ENCODE measurements at regions not wholly inside any gene's neighbourhood (a gene's known extent, or its start where the extent isn't known, plus 50 kb on each side); places are given as distances from the start of the nearest gene placed in this dataset.

DNA sequence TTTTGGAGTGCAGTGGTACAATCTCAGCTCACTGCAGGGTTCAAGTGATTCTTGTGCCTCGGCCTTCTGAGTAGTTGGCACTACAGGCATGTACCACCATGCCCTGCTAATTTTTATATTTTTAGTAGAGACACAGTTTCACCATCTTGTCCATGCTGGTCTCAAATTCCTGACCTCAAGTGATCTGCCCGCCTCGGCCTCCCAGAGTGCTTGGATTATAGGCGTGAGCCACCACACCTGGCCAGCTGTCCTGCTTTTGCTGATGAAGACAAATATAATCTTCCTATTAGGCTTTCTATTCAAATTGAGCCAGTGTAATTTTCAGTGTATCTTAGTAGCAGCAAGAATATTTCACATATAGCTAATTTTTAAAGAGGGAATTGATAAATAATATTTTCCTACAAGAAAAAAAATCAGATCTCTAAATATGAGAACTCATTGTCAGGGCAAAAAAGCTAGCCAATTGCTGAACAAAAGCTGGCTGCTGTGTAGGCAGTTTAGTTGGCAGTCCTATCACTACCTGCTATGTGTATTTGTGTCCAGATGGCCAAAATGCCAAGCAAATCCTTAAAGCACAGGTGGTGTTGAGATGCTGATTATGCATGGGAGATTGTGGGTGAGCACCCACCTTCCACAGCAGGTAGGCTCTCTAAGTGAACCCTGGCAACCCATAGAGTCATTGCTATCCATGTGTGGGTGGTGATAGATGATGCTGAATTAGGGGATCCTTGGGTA is 60.8 kb upstream of the STAM2 start:
- Histone ChIP-seq H3K4me2 (ENCODE audit: control insufficient read depth, insufficient read depth) (no peak overlapping the region), H3K27me3 (replicated peaks in 1 of 2; ENCODE audit: control insufficient read depth in 2 of 2, insufficient read depth in 2 of 2, low read length in 1 of 2) (no peaks in the 10 kb centered on the region), H3K79me2 (ENCODE audit: control insufficient read depth, insufficient read depth, low read length) (no peaks in the 10 kb centered on the region), H3K4me3 (no peak overlapping the region), H3K9ac (ENCODE audit: control insufficient read depth, insufficient read depth, low read length) (no peak overlapping the region), H3K4me1 (ENCODE audit: control insufficient read depth, insufficient read depth, low read length) (no peaks in the 10 kb centered on the region), H3K27ac (ENCODE audit: control insufficient read depth, insufficient read depth) (no peak overlapping the region), H3K9me3 (replicated peaks; ENCODE audit: control insufficient read depth, insufficient read depth, low read length) (no peaks in the 10 kb centered on the region; the same call in 2 of the 3 replicates), H4K20me1 (ENCODE audit: control insufficient read depth, insufficient read depth) (no peaks in the 10 kb centered on the region), H2AFZ (ENCODE audit: control insufficient read depth, low read depth, low read length) (no peak overlapping the region), H3K36me3 (ENCODE audit: control insufficient read depth in 2 of 2, insufficient read depth in 2 of 2, low read length in 1 of 2) (no peaks in the 10 kb centered on the region)
- ATAC-seq (no peak), FAIRE-seq (no peak), DNase-seq (ENCODE audit: low read depth, low spot score) (no peak)
- intact Hi-C loops (cut with micrococcal nuclease; ENCODE audit: unreplicated experiment): no loop called here
- in situ Hi-C loops (cut with MboI): no loop called here
- ChIA-PET CTCF (interaction anchor here (0.5 kb wide), 1 partner anchor 404 kb away, joined by 4 read pairs; no protein-coding TSS in a partner anchor), POLR2A (no interaction called here), SMC1A (ENCODE audit: uncharacterized antibody, unreplicated experiment) (no interaction called here), RAD21 (ENCODE audit: unreplicated experiment) (no interaction called here)
- no TSS peak for BruUV-seq (replicated peaks)
- 67% methylated on average over 4 of the region's 4 CpGs for WGBS (ENCODE audit: insufficient coverage, insufficient replicate concordance, low lambda C conversion rate, missing lambda C conversion rate)
- TF ChIP-seq NRF1 (conservative IDR thresholded peaks at IDR 0.05; ENCODE audit: low read depth, low read length) (no peak), TBL1XR1 (IDR thresholded peaks at IDR 0.05; ENCODE audit: low read depth, low read length) (no peak), BACH1 (IDR thresholded peaks at IDR 0.05; ENCODE audit: borderline replicate concordance) (no peak), SMARCA5 (IDR thresholded peaks at IDR 0.05) (no peak), MTA3 (IDR thresholded peaks at IDR 0.05; ENCODE audit: borderline replicate concordance, low read length) (no peak), MEF2B (IDR thresholded peaks at IDR 0.05; ENCODE audit: partially characterized antibody, poor library complexity, severe bottlenecking) (no peak), RUNX3 (IDR thresholded peaks at IDR 0.05; ENCODE audit: low read length) (no peak), BHLHE40 (IDR thresholded peaks at IDR 0.05; ENCODE audit: borderline replicate concordance in 1 of 2, low read depth in 2 of 2, low read length in 1 of 2) (no peak), GATAD2B (conservative IDR thresholded peaks at IDR 0.05; ENCODE audit: low read depth) (no peak)
- TF ChIP-seq, protein P1, sequence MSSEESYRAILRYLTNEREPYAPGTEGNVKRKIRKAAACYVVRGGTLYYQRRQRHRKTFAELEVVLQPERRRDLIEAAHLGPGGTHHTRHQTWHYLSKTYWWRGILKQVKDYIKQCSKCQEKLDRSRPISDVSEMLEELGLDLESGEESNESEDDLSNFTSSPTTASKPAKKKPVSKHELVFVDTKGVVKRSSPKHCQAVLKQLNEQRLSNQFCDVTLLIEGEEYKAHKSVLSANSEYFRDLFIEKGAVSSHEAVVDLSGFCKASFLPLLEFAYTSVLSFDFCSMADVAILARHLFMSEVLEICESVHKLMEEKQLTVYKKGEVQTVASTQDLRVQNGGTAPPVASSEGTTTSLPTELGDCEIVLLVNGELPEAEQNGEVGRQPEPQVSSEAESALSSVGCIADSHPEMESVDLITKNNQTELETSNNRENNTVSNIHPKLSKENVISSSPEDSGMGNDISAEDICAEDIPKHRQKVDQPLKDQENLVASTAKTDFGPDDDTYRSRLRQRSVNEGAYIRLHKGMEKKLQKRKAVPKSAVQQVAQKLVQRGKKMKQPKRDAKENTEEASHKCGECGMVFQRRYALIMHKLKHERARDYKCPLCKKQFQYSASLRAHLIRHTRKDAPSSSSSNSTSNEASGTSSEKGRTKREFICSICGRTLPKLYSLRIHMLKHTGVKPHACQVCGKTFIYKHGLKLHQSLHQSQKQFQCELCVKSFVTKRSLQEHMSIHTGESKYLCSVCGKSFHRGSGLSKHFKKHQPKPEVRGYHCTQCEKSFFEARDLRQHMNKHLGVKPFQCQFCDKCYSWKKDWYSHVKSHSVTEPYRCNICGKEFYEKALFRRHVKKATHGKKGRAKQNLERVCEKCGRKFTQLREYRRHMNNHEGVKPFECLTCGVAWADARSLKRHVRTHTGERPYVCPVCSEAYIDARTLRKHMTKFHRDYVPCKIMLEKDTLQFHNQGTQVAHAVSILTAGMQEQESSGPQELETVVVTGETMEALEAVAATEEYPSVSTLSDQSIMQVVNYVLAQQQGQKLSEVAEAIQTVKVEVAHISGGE (CRISPR knock-in tag; IDR thresholded peaks at IDR 0.05): no peak
- TF ChIP-seq, protein P2, sequence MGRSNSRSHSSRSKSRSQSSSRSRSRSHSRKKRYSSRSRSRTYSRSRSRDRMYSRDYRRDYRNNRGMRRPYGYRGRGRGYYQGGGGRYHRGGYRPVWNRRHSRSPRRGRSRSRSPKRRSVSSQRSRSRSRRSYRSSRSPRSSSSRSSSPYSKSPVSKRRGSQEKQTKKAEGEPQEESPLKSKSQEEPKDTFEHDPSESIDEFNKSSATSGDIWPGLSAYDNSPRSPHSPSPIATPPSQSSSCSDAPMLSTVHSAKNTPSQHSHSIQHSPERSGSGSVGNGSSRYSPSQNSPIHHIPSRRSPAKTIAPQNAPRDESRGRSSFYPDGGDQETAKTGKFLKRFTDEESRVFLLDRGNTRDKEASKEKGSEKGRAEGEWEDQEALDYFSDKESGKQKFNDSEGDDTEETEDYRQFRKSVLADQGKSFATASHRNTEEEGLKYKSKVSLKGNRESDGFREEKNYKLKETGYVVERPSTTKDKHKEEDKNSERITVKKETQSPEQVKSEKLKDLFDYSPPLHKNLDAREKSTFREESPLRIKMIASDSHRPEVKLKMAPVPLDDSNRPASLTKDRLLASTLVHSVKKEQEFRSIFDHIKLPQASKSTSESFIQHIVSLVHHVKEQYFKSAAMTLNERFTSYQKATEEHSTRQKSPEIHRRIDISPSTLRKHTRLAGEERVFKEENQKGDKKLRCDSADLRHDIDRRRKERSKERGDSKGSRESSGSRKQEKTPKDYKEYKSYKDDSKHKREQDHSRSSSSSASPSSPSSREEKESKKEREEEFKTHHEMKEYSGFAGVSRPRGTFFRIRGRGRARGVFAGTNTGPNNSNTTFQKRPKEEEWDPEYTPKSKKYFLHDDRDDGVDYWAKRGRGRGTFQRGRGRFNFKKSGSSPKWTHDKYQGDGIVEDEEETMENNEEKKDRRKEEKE (IDR thresholded peaks at IDR 0.05): no peak
- TF ChIP-seq, protein P3, sequence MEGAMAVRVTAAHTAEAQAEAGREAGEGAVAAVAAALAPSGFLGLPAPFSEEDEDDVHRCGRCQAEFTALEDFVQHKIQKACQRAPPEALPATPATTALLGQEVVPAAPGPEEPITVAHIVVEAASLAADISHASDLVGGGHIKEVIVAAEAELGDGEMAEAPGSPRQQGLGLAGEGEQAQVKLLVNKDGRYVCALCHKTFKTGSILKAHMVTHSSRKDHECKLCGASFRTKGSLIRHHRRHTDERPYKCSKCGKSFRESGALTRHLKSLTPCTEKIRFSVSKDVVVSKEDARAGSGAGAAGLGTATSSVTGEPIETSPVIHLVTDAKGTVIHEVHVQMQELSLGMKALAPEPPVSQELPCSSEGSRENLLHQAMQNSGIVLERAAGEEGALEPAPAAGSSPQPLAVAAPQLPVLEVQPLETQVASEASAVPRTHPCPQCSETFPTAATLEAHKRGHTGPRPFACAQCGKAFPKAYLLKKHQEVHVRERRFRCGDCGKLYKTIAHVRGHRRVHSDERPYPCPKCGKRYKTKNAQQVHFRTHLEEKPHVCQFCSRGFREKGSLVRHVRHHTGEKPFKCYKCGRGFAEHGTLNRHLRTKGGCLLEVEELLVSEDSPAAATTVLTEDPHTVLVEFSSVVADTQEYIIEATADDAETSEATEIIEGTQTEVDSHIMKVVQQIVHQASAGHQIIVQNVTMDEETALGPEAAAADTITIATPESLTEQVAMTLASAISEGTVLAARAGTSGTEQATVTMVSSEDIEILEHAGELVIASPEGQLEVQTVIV (IDR thresholded peaks at IDR 0.05; ENCODE audit: borderline replicate concordance, partially characterized antibody): no peak
- TF ChIP-seq, protein P4, sequence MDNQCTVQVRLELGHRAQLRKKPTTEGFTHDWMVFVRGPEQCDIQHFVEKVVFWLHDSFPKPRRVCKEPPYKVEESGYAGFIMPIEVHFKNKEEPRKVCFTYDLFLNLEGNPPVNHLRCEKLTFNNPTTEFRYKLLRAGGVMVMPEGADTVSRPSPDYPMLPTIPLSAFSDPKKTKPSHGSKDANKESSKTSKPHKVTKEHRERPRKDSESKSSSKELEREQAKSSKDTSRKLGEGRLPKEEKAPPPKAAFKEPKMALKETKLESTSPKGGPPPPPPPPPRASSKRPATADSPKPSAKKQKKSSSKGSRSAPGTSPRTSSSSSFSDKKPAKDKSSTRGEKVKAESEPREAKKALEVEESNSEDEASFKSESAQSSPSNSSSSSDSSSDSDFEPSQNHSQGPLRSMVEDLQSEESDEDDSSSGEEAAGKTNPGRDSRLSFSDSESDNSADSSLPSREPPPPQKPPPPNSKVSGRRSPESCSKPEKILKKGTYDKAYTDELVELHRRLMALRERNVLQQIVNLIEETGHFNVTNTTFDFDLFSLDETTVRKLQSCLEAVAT (IDR thresholded peaks at IDR 0.05): no peak
